ENCODE measurements at regions not wholly inside any gene's neighbourhood (a gene's known extent, or its start where the extent isn't known, plus 50 kb on each side); places are given as distances from the start of the nearest gene placed in this dataset.
"Not testable (repeated sequence)": the region's sequence is repeated elsewhere in the genome, so short reads cannot be mapped to it uniquely, and the experiment has no call there.

GRCh38 chr2:16235747-16236146, 295.4 kb downstream of the MYCN start:
- H3K4me1 Mint-ChIP-seq (ENCODE audit: low read depth) = no peaks in the 10 kb centered on the region
- H3K4me3 Mint-ChIP-seq = no peak overlapping the region
- no peaks in the 10 kb centered on the region for H3K9me3 ChIP-seq (ENCODE audit: control insufficient read depth in 1 of 2, insufficient read depth in 1 of 2, low read length in 2 of 2)
- TF ChIP-seq CTCF (IDR thresholded peaks at IDR 0.05) = no peak
- H3K27me3 ChIP-seq (ENCODE audit: control insufficient read depth in 1 of 2, insufficient read depth in 2 of 2, low read length in 2 of 2) = no peaks in the 10 kb centered on the region
- no peak overlapping the region for H3K27ac Mint-ChIP-seq
- DNase-seq = no peak
- H3K27ac ChIP-seq (ENCODE audit: low read depth in 1 of 2, low read length in 2 of 2) = no peak overlapping the region
- no peaks in the 10 kb centered on the region for H3K4me1 ChIP-seq (ENCODE audit: insufficient read depth, low read length)
- no peak for ATAC-seq (ENCODE audit: poor library complexity)
- H3K9me3 Mint-ChIP-seq = no peaks in the 10 kb centered on the region
- H3K36me3 Mint-ChIP-seq (ENCODE audit: low read depth) = no peaks in the 10 kb centered on the region
- H3K4me3 ChIP-seq (ENCODE audit: low read length) = no peak overlapping the region
- H3K27me3 Mint-ChIP-seq = peaks cover 13% of the 10 kb centered on the region
- intact Hi-C loops (cut with DNase I, micrococcal nuclease) = no loop called here
- no peaks in the 10 kb centered on the region for H3K36me3 ChIP-seq (ENCODE audit: insufficient read depth, low read length)
- CTCF ChIA-PET = no interaction called here
- POLR2A ChIA-PET = no interaction called here

GRCh38 chr2:16235291-16235690, 294.9 kb downstream of the MYCN start:
- H3K9me3 ChIP-seq (ENCODE audit: control insufficient read depth in 1 of 2, insufficient read depth in 1 of 2, low read length in 2 of 2); H3K9me3 Mint-ChIP-seq; DNase-seq; POLR2A ChIA-PET; H3K4me3 ChIP-seq (ENCODE audit: low read length); H3K27ac ChIP-seq (ENCODE audit: low read depth in 1 of 2, low read length in 2 of 2); CTCF ChIA-PET; H3K4me1 Mint-ChIP-seq (ENCODE audit: low read depth); H3K4me3 Mint-ChIP-seq; H3K4me1 ChIP-seq (ENCODE audit: insufficient read depth, low read length); ATAC-seq (ENCODE audit: poor library complexity); intact Hi-C loops (cut with DNase I, micrococcal nuclease); H3K36me3 ChIP-seq (ENCODE audit: insufficient read depth, low read length); H3K27ac Mint-ChIP-seq; H3K36me3 Mint-ChIP-seq (ENCODE audit: low read depth); H3K27me3 ChIP-seq (ENCODE audit: control insufficient read depth in 1 of 2, insufficient read depth in 2 of 2, low read length in 2 of 2): not testable (repeated sequence)
- peaks cover 13% of the 10 kb centered on the region for H3K27me3 Mint-ChIP-seq

- ChIA-PET POLR2A (no interaction called here), CTCF (no interaction called here)
- H3K4me3 Mint-ChIP-seq = no peak overlapping the region
- H3K27ac Mint-ChIP-seq = no peak overlapping the region
- no peak for TF ChIP-seq CTCF (IDR thresholded peaks at IDR 0.05)
- no peak for ATAC-seq (ENCODE audit: poor library complexity)
- H3K9me3 ChIP-seq (ENCODE audit: control insufficient read depth in 1 of 2, insufficient read depth in 1 of 2, low read length in 2 of 2) = no peaks in the 10 kb centered on the region
- intact Hi-C loops (cut with DNase I, micrococcal nuclease) = no loop called here
- H3K4me3 ChIP-seq (ENCODE audit: low read length) = no peak overlapping the region
- no peaks in the 10 kb centered on the region for H3K27me3 ChIP-seq (ENCODE audit: control insufficient read depth in 1 of 2, insufficient read depth in 2 of 2, low read length in 2 of 2)
- H3K36me3 Mint-ChIP-seq (ENCODE audit: low read depth) = no peaks in the 10 kb centered on the region
- H3K9me3 Mint-ChIP-seq = no peaks in the 10 kb centered on the region
- no peaks in the 10 kb centered on the region for H3K36me3 ChIP-seq (ENCODE audit: insufficient read depth, low read length)
- no peaks in the 10 kb centered on the region for H3K4me1 ChIP-seq (ENCODE audit: insufficient read depth, low read length)
- no peaks in the 10 kb centered on the region for H3K4me1 Mint-ChIP-seq (ENCODE audit: low read depth)
- no peaks in the 10 kb centered on the region for H3K27me3 Mint-ChIP-seq
- no peak overlapping the region for H3K27ac ChIP-seq (ENCODE audit: low read depth in 1 of 2, low read length in 2 of 2)
- no peak for DNase-seq
Measured at GRCh38 chr2:16228951-16229350, 288.6 kb downstream of the MYCN start.

GRCh38 chr2:16228471-16228870, 288.1 kb downstream of the MYCN start:
- Histone ChIP-seq H3K9me3 (ENCODE audit: control insufficient read depth in 1 of 2, insufficient read depth in 1 of 2, low read length in 2 of 2) (no peaks in the 10 kb centered on the region), H3K27ac (ENCODE audit: low read depth in 1 of 2, low read length in 2 of 2) (no peak overlapping the region), H3K4me3 (ENCODE audit: low read length) (no peak overlapping the region), H3K4me1 (ENCODE audit: insufficient read depth, low read length) (no peaks in the 10 kb centered on the region), H3K27me3 (ENCODE audit: control insufficient read depth in 1 of 2, insufficient read depth in 2 of 2, low read length in 2 of 2) (no peaks in the 10 kb centered on the region), H3K36me3 (ENCODE audit: insufficient read depth, low read length) (no peaks in the 10 kb centered on the region)
- Mint-ChIP-seq H3K9me3 (no peaks in the 10 kb centered on the region), H3K36me3 (ENCODE audit: low read depth) (no peaks in the 10 kb centered on the region), H3K27ac (no peak overlapping the region), H3K4me1 (ENCODE audit: low read depth) (no peaks in the 10 kb centered on the region), H3K4me3 (no peak overlapping the region), H3K27me3 (no peaks in the 10 kb centered on the region)
- intact Hi-C loops (cut with DNase I, micrococcal nuclease) = no loop called here
- ChIA-PET POLR2A (no interaction called here), CTCF (no interaction called here)
- no peak for TF ChIP-seq CTCF (IDR thresholded peaks at IDR 0.05)
- ATAC-seq (ENCODE audit: poor library complexity) (no peak), DNase-seq (no peak)
